K562 (cell line): ENCODE measurements at regions not wholly inside any gene's neighbourhood (a gene's known extent, or its start where the extent isn't known, plus 50 kb on each side); places are given as distances from the start of the nearest gene placed in this dataset.
A peak's percentile ranks its signal among the peaks of the same experiment; 100 is the strongest.

Source experiments
- ATAC-seq: fragments of 200-7000 bp; cut with Tn5 transposase; 3 replicates; pipeline ENCODE4 v1.9.1; 2020; ENCODE audit warnings: moderate library complexity
- BruUV-seq: library from RNA; stranded (reverse); fragments of 400-500 nt; replicated peaks from 2 replicates; lab custom pipeline; 2021; lab: Mats Ljungman, UMichigan
- CTCF ChIA-PET: fragments of 300-600 bp; formaldehyde crosslinking; extraction: SDS; loops from one replicate; lab custom pipeline; 2021; ENCODE audit warnings: low intra/inter-chr PET ratio; lab: Yijun Ruan, JAX
- POLR2A ChIA-PET: fragments of 300-600, 350-650 bp; sonication (Branson Sonifier 250); formaldehyde crosslinking; extraction: SDS; loops from one replicate; lab custom pipeline; 2021; ENCODE audit warnings: antibody characterized with exemption, inconsistent platforms; lab: Yijun Ruan, JAX
- DNase-seq, 4 experiments: peaks; one replicate each; pipeline versions ENCODE4 v3.0.0 to v3.0.0-alpha.2; 2011 to 2018; ENCODE audit warnings: low spot score in 3 of 4, mixed read lengths in 3 of 4; ENCODE audit errors: extremely low read depth in 1 of 4
- FAIRE-seq: peaks from 2 replicates; lab custom pipeline; 2011; peaks lifted over from hg19 to GRCh38; lab: Jason Lieb, UNC
- H2AFZ ChIP-seq: 2 replicates; pipeline ENCODE4 v1.6.0; 2011; ENCODE audit warnings: low read depth, low read length, control low read depth, inconsistent platforms
- H3K27ac ChIP-seq: fragments of 200-600 bp; 3 replicates; pipeline ENCODE4 v1.8.0; 2011; ENCODE audit warnings: low read depth, mild to moderate bottlenecking, control low read depth, inconsistent platforms, low read length, moderate library complexity, mixed read lengths; ENCODE audit errors: extremely low read depth
- H3K27me3 ChIP-seq, 2 experiments: fragments of 300-600 bp in 1 of 2; 2 replicates in 1 of 2; 3 replicates in 1 of 2; pipeline versions ENCODE4 v1.6.0 to v1.8.0; 2011; ENCODE audit warnings: inconsistent platforms in 2 of 2, low read length in 2 of 2, mild to moderate bottlenecking in 1 of 2, mixed read lengths in 1 of 2, moderate library complexity in 1 of 2; ENCODE audit not compliant: control insufficient read depth in 2 of 2, insufficient read depth in 2 of 2
- H3K36me3 ChIP-seq: fragments of 300-600 bp; 3 replicates; pipeline ENCODE4 v1.8.0; 2011; ENCODE audit warnings: mild to moderate bottlenecking, low read length, inconsistent platforms; ENCODE audit not compliant: control insufficient read depth, insufficient read depth
- H3K4me1 ChIP-seq, 2 experiments: fragments of 200-600 bp in 1 of 2; replicated peaks in 1 of 2; 2 replicates in 1 of 2; 3 replicates in 1 of 2; pipeline versions ENCODE4 v1.5.1 to v1.8.0; 2011; ENCODE audit warnings: inconsistent platforms in 2 of 2, low read length in 2 of 2, mild to moderate bottlenecking in 1 of 2, mixed read lengths in 1 of 2, moderate library complexity in 1 of 2; ENCODE audit not compliant: control insufficient read depth in 2 of 2, insufficient read depth in 2 of 2
- H3K4me2 ChIP-seq: 2 replicates; pipeline ENCODE4 v1.6.1; 2011; ENCODE audit warnings: low read length, control low read depth, inconsistent platforms, mixed read lengths; ENCODE audit not compliant: insufficient read depth
- H3K4me3 ChIP-seq: fragments of 200-600 bp; sonication (generic), shearing (Covaris generic); 2 replicates; pipeline ENCODE4 v1.5.1; 2016; ENCODE audit warnings: control low read depth, inconsistent platforms
- H3K79me2 ChIP-seq: fragments of 200-600 bp; 3 replicates; pipeline ENCODE4 v1.8.0; 2011; ENCODE audit warnings: low read length, inconsistent platforms; ENCODE audit not compliant: control insufficient read depth, insufficient read depth
- H3K9ac ChIP-seq, 2 experiments: 2 replicates each; pipeline versions ENCODE4 v1.6.0 to v1.6.1; 2011; ENCODE audit warnings: low read depth in 2 of 2, low read length in 2 of 2, control low read depth in 1 of 2, inconsistent platforms in 1 of 2, mild to moderate bottlenecking in 1 of 2, mixed read lengths in 1 of 2; ENCODE audit not compliant: insufficient read depth in 1 of 2
- H3K9me1 ChIP-seq: one replicate; pipeline ENCODE4 v1.6.0; 2011; ENCODE audit warnings: inconsistent platforms, mild to moderate bottlenecking, low read length, moderate library complexity; ENCODE audit not compliant: control insufficient read depth, insufficient read depth
- H3K9me3 ChIP-seq: replicated peaks from 2 replicates; pipeline ENCODE4 v1.5.1; 2011; ENCODE audit warnings: low read depth, low read length, inconsistent platforms; ENCODE audit not compliant: control insufficient read depth, insufficient read depth
- H4K20me1 ChIP-seq: replicated peaks from 2 replicates; pipeline ENCODE4 v1.6.1; 2011; ENCODE audit warnings: low read length, inconsistent platforms, mixed read lengths; ENCODE audit not compliant: control insufficient read depth, insufficient read depth
- FOSL1 ChIP-seq: fragments of 200-800 bp; sonication (Bioruptor generic); conservative IDR thresholded peaks from 2 replicates; pipeline ENCODE4 v1.6.1; 2016; ENCODE audit warnings: missing genetic modification characterization, missing compliant biosample characterization
- MIER1 ChIP-seq: fragments of 450-650 bp; IDR thresholded peaks from 2 replicates; pipeline ENCODE4 v1.6.1; 2016; ENCODE audit warnings: antibody characterized with exemption, mild to moderate bottlenecking, low read depth
- ZFP36 ChIP-seq: fragments of 150-350 bp; IDR thresholded peaks from 2 replicates; pipeline ENCODE4 v1.6.1; 2018; ENCODE audit warnings: low read length, low read depth; ENCODE audit not compliant: partially characterized antibody
- WGBS: fragments of 100-300 bp; shearing (Covaris generic); methylation state at CpG from one replicate; pipeline ENCODE4 v1.1.6; 2016; ENCODE audit warnings: low coverage, mixed read lengths; ENCODE audit not compliant: insufficient coverage; ENCODE audit errors: missing lambda C conversion rate; 5-methylcytosine and 5-hydroxymethylcytosine counted together
- in situ Hi-C: fragments of 300-500 bp; cut with MboI; formaldehyde crosslinking; loops from 4 replicates; pipeline ENCODE4 v1.15.0; 2018; ENCODE audit warnings: inconsistent platforms, mixed read lengths
- intact Hi-C: fragments of 100-400 bp; cut with micrococcal nuclease; formaldehyde crosslinking; loops from 2 replicates; pipeline ENCODE4 v1.14.2; 2022
- TF ChIP-seq, protein P1 (sequence below): fragments of 250-450 bp; sonication (Bioruptor Pico); IDR thresholded peaks from 2 replicates; pipeline ENCODE4 v1.5.0; 2021; ENCODE audit warnings: mild to moderate bottlenecking, moderate library complexity

GRCh38 chr10:100658269-100658668 is 87.1 kb upstream of the PAX2 start:
- FAIRE-seq = no peak
- no peaks in the 10 kb centered on the region for H3K9me1 ChIP-seq
- POLR2A ChIA-PET = no interaction called here
- in situ Hi-C loops (no loop called here), intact Hi-C loops (no loop called here)
- ATAC-seq = no peak
- H3K4me3 ChIP-seq = no peak overlapping the region
- no peaks in the 10 kb centered on the region for H3K79me2 ChIP-seq
- no peak overlapping the region for H2AFZ ChIP-seq
- H3K9me3 ChIP-seq = no peaks in the 10 kb centered on the region
- H3K4me1 ChIP-seq = peaks cover 0 to 24% of the 10 kb centered on the region in 2 experiments; a peak in 2 of 5 replicates
- peak; percentile 46; the same call in 1 of the 2 replicates for TF ChIP-seq FOSL1 (tag)
- no peak for TF ChIP-seq MIER1
- H3K4me2 ChIP-seq = no peak overlapping the region
- no peak for DNase-seq
- BruUV-seq = no TSS peak
- H3K9ac ChIP-seq = no peak overlapping the region
- 0% methylated on average over 1 of the region's 1 CpG for WGBS
- no peaks in the 10 kb centered on the region; the same call in 1 of the 2 replicates for H4K20me1 ChIP-seq
- CTCF ChIA-PET = no interaction called here
- no peaks in the 10 kb centered on the region for H3K36me3 ChIP-seq
- no peak overlapping the region for H3K27ac ChIP-seq
- peaks cover 14 to 44% of the 10 kb centered on the region in 2 experiments for H3K27me3 ChIP-seq

- in situ Hi-C loops (no loop called here), intact Hi-C loops (no loop called here)
- ChIA-PET CTCF (no interaction called here), POLR2A (no interaction called here)
- Histone ChIP-seq H3K4me2 (no peak overlapping the region), H4K20me1 (no peaks in the 10 kb centered on the region; the same call in 1 of the 2 replicates), H3K9me3 (no peaks in the 10 kb centered on the region), H3K36me3 (no peaks in the 10 kb centered on the region), H3K4me1 (peaks cover 0 to 18% of the 10 kb centered on the region in 2 experiments; a peak in 2 of 5 replicates), H3K9me1 (no peaks in the 10 kb centered on the region), H3K27ac (no peak overlapping the region), H2AFZ (no peak overlapping the region), H3K79me2 (no peaks in the 10 kb centered on the region), H3K9ac (no peak overlapping the region), H3K27me3 (peaks cover 9 to 38% of the 10 kb centered on the region in 2 experiments), H3K4me3 (no peak overlapping the region)
- BruUV-seq = no TSS peak
- no peak for DNase-seq
- no peak for ATAC-seq
- 14% methylated on average over 19 of the region's 50 CpGs for WGBS
- FAIRE-seq = no peak
- TF ChIP-seq, protein P1, sequence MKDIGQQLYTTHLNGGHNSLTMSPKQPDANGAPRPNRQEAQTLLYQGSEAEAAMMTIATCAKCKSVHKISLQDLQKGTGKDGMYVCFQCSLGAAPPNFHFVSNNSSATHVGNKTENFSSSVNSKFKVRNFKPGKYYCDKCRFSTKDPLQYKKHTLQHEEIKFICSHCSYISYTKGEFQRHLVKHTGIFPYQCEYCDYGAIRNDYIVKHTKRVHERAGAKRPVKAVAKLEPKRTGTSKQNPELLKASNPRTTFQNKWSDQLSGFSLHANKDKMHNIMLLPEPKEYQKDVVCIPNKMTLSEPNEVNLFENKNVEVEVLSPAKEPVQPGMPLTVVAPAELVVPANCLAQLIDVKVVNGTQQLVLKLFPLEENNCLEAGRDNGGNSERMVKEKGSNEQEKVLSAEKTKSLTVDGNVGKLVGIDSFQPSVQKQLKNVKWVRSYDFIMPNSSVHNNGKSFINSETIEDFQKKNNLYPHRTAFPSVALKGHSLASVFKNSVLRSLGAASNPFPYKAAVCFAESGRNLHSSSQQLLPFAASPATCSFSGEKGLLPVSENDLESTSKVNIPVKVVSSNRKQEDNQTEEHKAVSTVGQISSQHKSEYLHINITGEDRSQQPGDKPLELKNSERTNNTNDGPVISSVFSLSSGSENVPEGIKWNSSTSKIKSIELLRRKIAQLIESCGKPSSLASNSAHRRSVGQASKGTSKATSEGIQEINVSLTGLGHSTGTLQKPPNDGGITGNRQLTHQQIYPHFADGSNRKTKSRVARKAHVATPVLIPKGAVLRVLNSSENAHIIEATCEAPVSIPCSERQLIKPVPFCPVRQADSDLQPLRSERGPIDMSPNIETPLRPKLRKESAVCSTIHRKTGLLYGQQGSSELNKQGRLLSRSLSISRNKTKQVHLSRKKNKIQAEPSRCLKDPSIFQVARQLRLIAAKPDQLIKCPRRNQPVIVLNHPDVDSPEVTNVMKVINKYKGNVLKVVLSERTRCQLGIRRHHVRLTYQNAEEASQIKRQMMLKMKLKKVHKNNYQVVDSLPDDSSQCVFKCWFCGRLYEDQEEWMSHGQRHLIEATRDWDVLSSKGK (CRISPR knock-in tag) = no peak
- TF ChIP-seq ZFP36 = peak; percentile 51
Observed at GRCh38 chr10:100659361-100660098, 85.9 kb upstream of the PAX2 start.
